HepG2 (cell line): ENCODE measurements at regions not wholly inside any gene's neighbourhood (a gene's known extent, or its start where the extent isn't known, plus 50 kb on each side); places are given as distances from the start of the nearest gene placed in this dataset.

Source experiments
- ATAC-seq: fragments of 200-7000 bp; cut with Tn5 transposase; 3 replicates; pipeline ENCODE4 v1.9.1; 2020; ENCODE audit warnings: mild to moderate bottlenecking, moderate library complexity
- BruUV-seq: library from RNA; stranded (reverse); fragments of 400-500 nt; replicated peaks from 2 replicates; lab custom pipeline; 2021; lab: Mats Ljungman, UMichigan
- CTCF ChIA-PET: fragments of 300-600 bp; formaldehyde crosslinking; extraction: SDS; loops from one replicate; lab custom pipeline; 2021; ENCODE audit warnings: low total read pairs, inconsistent platforms, low intra/inter-chr PET ratio; lab: Yijun Ruan, JAX
- POLR2A ChIA-PET: fragments of 350-600 bp; sonication (Branson Sonifier 250); formaldehyde crosslinking; loops from one replicate; lab custom pipeline; 2020; ENCODE audit warnings: antibody characterized with exemption, inconsistent platforms; lab: Yijun Ruan, JAX
- DNase-seq: peaks from one replicate; pipeline ENCODE4 v3.0.0-alpha.2; 2015; ENCODE audit warnings: low spot score
- FAIRE-seq: peaks from 3 replicates; lab custom pipeline; 2011; peaks lifted over from hg19 to GRCh38; lab: Jason Lieb, UNC
- H2AFZ ChIP-seq: one replicate; pipeline ENCODE4 v1.6.1; 2011; ENCODE audit warnings: low read length, inconsistent platforms
- H3K27ac ChIP-seq: fragments of 300-600 bp; 3 replicates; pipeline ENCODE4 v1.8.0; 2011; ENCODE audit warnings: mixed run types, mild to moderate bottlenecking, mixed read lengths, low read length, inconsistent platforms; ENCODE audit not compliant: insufficient read depth; ENCODE audit errors: extremely low read length
- H3K27me3 ChIP-seq, 2 experiments: fragments of 200-600 bp in 1 of 2; 2 replicates in 1 of 2; 3 replicates in 1 of 2; pipeline versions ENCODE4 v1.6.0 to v1.8.0; 2011; ENCODE audit warnings: low read length in 2 of 2, mild to moderate bottlenecking in 2 of 2, moderate library complexity in 2 of 2, inconsistent platforms in 1 of 2; ENCODE audit not compliant: insufficient read depth in 2 of 2, control insufficient read depth in 1 of 2
- H3K36me3 ChIP-seq, 2 experiments: fragments of 200-600 bp in 1 of 2; replicated peaks in 1 of 2; 2 replicates in 1 of 2; 3 replicates in 1 of 2; pipeline versions ENCODE4 v1.5.1 to v1.8.0; 2011; ENCODE audit warnings: low read length in 2 of 2, inconsistent platforms in 1 of 2; ENCODE audit not compliant: insufficient read depth in 2 of 2, control insufficient read depth in 1 of 2
- H3K4me1 ChIP-seq: 2 replicates; pipeline ENCODE4 v1.5.1; 2012; ENCODE audit warnings: low read length, inconsistent platforms; ENCODE audit not compliant: insufficient read depth
- H3K4me2 ChIP-seq: 2 replicates; pipeline ENCODE4 v1.6.0; 2011; ENCODE audit warnings: low read depth, low read length, inconsistent platforms
- H3K4me3 ChIP-seq, 3 experiments: fragments of 200-600 bp in 1 of 3; sonication (generic), shearing (Covaris generic) in 1 of 3; replicated peaks in 1 of 3; 2 replicates each; pipeline ENCODE4 v1.5.1; 2011 to 2016; ENCODE audit warnings: low read length in 3 of 3, inconsistent platforms in 2 of 3, low read depth in 2 of 3, mild to moderate bottlenecking in 2 of 3, control low read depth in 1 of 3, mixed read lengths in 1 of 3; ENCODE audit not compliant: insufficient read depth in 1 of 3
- H3K79me2 ChIP-seq: one replicate; pipeline ENCODE4 v1.6.1; 2011; ENCODE audit warnings: low read length, inconsistent platforms; ENCODE audit not compliant: insufficient read depth
- H3K9ac ChIP-seq: 2 replicates; pipeline ENCODE4 v1.6.0; 2011; ENCODE audit warnings: mild to moderate bottlenecking, low read depth, low read length, inconsistent platforms; ENCODE audit not compliant: insufficient read depth
- H3K9me3 ChIP-seq: 2 replicates; pipeline ENCODE4 v1.5.1; 2012; ENCODE audit warnings: mild to moderate bottlenecking, low read length
- H4K20me1 ChIP-seq: 2 replicates; pipeline ENCODE4 v1.6.0; 2011; ENCODE audit warnings: inconsistent platforms, mild to moderate bottlenecking, low read length, moderate library complexity; ENCODE audit not compliant: insufficient read depth
- ATF4 ChIP-seq, 2 experiments: fragments of 450-650 bp in 1 of 2; sonication (generic) in 1 of 2; formaldehyde crosslinking; IDR thresholded peaks; 2 replicates each; pipeline versions ENCODE4 v1.5.0 to v1.8.0; 2020 to 2022; ENCODE audit warnings: mild to moderate bottlenecking in 1 of 2, missing genetic modification reagents in 1 of 2
- JDP2 ChIP-seq: sonication (generic); formaldehyde crosslinking; IDR thresholded peaks from 2 replicates; pipeline ENCODE4 v1.8.1; 2022; ENCODE audit warnings: missing genetic modification reagents, borderline replicate concordance
- KLF6 ChIP-seq: IDR thresholded peaks from 2 replicates; pipeline ENCODE4 v1.8.0; 2016; ENCODE audit warnings: missing biosample characterization, missing genetic modification reagents
- STAT5B ChIP-seq: sonication (generic); formaldehyde crosslinking; IDR thresholded peaks from 2 replicates; pipeline ENCODE4 v1.4.0; 2020; ENCODE audit warnings: missing genetic modification reagents
- TOE1 ChIP-seq: sonication (generic); formaldehyde crosslinking; IDR thresholded peaks from 2 replicates; pipeline ENCODE4 v1.4.0; 2020; ENCODE audit warnings: mild to moderate bottlenecking, missing genetic modification reagents
- WGBS: methylation state at CpG from one replicate; pipeline ENCODE4 v1.1.6; 2017; ENCODE audit warnings: low lambda C conversion rate; 5-methylcytosine and 5-hydroxymethylcytosine counted together
- in situ Hi-C: cut with HindIII; loops from 2 replicates; pipeline ENCODE4 v1.10.0; 2017; ENCODE audit warnings: low pct_unique_long_range_greater_than_20kb; ENCODE audit not compliant: extremely low pct_ligation_motif_present
- intact Hi-C: fragments of 100-400 bp; cut with micrococcal nuclease; formaldehyde crosslinking; loops from one replicate; pipeline ENCODE4 v1.10.0; 2022; ENCODE audit not compliant: unreplicated experiment

- TF ChIP-seq TOE1 (CRISPR knock-in tag) = no peak
Observed at GRCh38 chr10:121064491-121064890, 213.3 kb downstream of the WDR11 start (continued).

GRCh38 chr10:121065330-121065729 lies 214.2 kb downstream of the WDR11 start:
- Histone ChIP-seq H3K27me3 (no peaks in the 10 kb centered on the region), H3K9me3 (no peaks in the 10 kb centered on the region), H3K9ac (no peak overlapping the region), H3K27ac (no peak overlapping the region)
- in situ Hi-C loops = no loop called here
- POLR2A ChIA-PET = interaction anchor here (0.6 kb wide), 1 partner anchor 22 kb away, joined by 3 read pairs; no protein-coding TSS in a partner anchor
- peak; percentile 58 for DNase-seq
- no TSS peak for BruUV-seq
- no peak for TF ChIP-seq STAT5B (CRISPR knock-in tag)
- TF ChIP-seq ATF4 (CRISPR knock-in tag; IDR thresholded peaks at IDR 0.05) = peak in 1 of 2 experiments; percentile 38; a peak in 1 of 4 replicates
- TF ChIP-seq, all 625 proteins: peak for 1
- CTCF ChIA-PET = no interaction called here
- no peaks in the 10 kb centered on the region for H4K20me1 ChIP-seq
- FAIRE-seq (no peak), ATAC-seq (0 out of 3 replicates have a peak, but pooled peaks have one; percentile 13)
- no peaks in the 10 kb centered on the region for H3K79me2 ChIP-seq
- H3K4me3 ChIP-seq = no peak overlapping the region
- no peak overlapping the region for H3K4me2 ChIP-seq
- intact Hi-C loops = no loop called here
- no peaks in the 10 kb centered on the region for H3K36me3 ChIP-seq
- H3K4me1 ChIP-seq = peaks cover 35% of the 10 kb centered on the region
- no peak overlapping the region for H2AFZ ChIP-seq

DNA sequence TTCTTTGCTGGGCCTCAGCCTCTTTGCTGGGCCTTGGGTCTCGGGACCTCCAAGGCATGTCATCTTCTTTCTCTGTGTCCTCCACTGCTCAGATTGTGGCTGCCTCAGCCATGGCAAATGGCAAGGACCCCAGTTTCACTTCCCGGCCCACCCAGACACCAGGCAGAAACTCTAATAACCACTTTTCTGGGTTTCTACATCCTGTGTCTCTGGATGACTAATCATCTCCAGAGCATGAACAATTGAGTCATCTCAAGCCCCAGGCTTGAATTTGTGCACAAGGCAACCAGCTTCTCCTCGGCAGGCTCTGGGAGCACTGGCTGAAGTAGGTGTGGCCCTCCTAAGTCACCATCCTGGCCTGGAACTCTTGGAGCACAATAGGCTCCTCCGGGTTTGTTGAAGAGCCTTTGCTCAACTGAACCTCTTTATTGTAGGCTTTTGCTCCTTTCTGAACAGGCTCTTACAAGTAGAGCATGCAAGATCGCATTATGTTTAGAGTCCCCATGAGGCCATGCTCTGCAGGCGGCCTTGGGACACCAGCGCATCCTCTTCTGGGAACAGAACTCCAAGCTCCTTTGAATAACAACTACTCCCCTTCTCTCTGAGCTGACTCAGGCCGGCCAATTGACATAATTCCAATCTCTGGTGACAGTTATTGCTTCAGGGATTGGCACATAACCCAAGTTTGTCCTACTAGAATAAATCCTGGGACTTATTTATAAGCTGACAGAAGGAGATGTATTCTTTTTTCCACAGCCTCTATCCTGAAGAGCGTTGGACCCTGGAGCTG lies 218.1 kb downstream of the WDR11 start:
- intact Hi-C loops = no loop called here
- H3K4me2 ChIP-seq = no peak overlapping the region
- 73% methylated on average over 8 of the region's 9 CpGs for WGBS
- no peak overlapping the region for H3K4me3 ChIP-seq
- H3K36me3 ChIP-seq = no peaks in the 10 kb centered on the region
- TF ChIP-seq JDP2 (CRISPR knock-in tag) = no peak
- TF ChIP-seq KLF6 = no peak
- no peaks in the 10 kb centered on the region for H3K79me2 ChIP-seq
- no peak for DNase-seq
- BruUV-seq = no TSS peak
- no peak overlapping the region for H3K9ac ChIP-seq
- H2AFZ ChIP-seq = no peak overlapping the region
- no peaks in the 10 kb centered on the region for H4K20me1 ChIP-seq
- CTCF ChIA-PET = no interaction called here
- no peak overlapping the region for H3K27ac ChIP-seq
- H3K9me3 ChIP-seq = no peaks in the 10 kb centered on the region
- FAIRE-seq = no peak
- no peak for ATAC-seq
- in situ Hi-C loops = no loop called here
- H3K27me3 ChIP-seq = no peaks in the 10 kb centered on the region
- POLR2A ChIA-PET = no interaction called here
- H3K4me1 ChIP-seq = peaks cover 17% of the 10 kb centered on the region
